GM18507 (cell line): ENCODE measurements at regions not wholly inside any gene's neighbourhood (a gene's known extent, or its start where the extent isn't known, plus 50 kb on each side); places are given as distances from the start of the nearest gene placed in this dataset.
"Not testable (repeated sequence)": the region's sequence is repeated elsewhere in the genome, so short reads cannot be mapped to it uniquely, and the experiment has no call there.

Experiments used
- DNase-seq: peaks from one replicate; pipeline ENCODE4 v3.0.0; 2011; ENCODE audit warnings: low read depth; ENCODE audit not compliant: insufficient read length; ENCODE audit errors: extremely low spot score
- FAIRE-seq: peaks from 2 replicates; lab custom pipeline; 2011; peaks lifted over from hg19 to GRCh38; lab: Jason Lieb, UNC

GRCh38 chrX:153266140-153266539 is 55.4 kb downstream of the PNMA6F start:
- not testable (repeated sequence) for DNase-seq, FAIRE-seq

- not testable (repeated sequence) for FAIRE-seq, DNase-seq
Measured at GRCh38 chrX:153260468-153260867, 61.1 kb downstream of the PNMA6F start.

- not testable (repeated sequence) for DNase-seq
- FAIRE-seq, result peak; percentile 42
Measured at GRCh38 chrX:153253239-153253638, 68.3 kb downstream of the PNMA6F start.

GRCh38 chrX:153252378-153253129 is 69.0 kb downstream of the PNMA6F start:
- not testable (repeated sequence) for DNase-seq, FAIRE-seq

GRCh38 chrX:153251952-153252351 is 69.6 kb downstream of the PNMA6F start:
- FAIRE-seq, DNase-seq: not testable (repeated sequence)

GRCh38 chrX:153250762-153251161 is 70.8 kb downstream of the PNMA6F start:
- not testable (repeated sequence) for FAIRE-seq, DNase-seq

- no peak for FAIRE-seq
- DNase-seq, result no peak
Measured at GRCh38 chrX:153245288-153245731, 66.2 kb downstream of the MAGEA1 start.

- DNase-seq (no peak), FAIRE-seq (no peak)
Measured at GRCh38 chrX:153244767-153245166, 65.7 kb downstream of the MAGEA1 start.

GRCh38 chrX:153238361-153238760 is 59.3 kb downstream of the MAGEA1 start:
- FAIRE-seq (no peak), DNase-seq (no peak)
